Dermis microvascular lymphatic vessel endothelial cell (primary cell): ENCODE measurements at regions not wholly inside any gene's neighbourhood (a gene's known extent, or its start where the extent isn't known, plus 50 kb on each side); places are given as distances from the start of the nearest gene placed in this dataset.

Experiments
- DNase-seq, 2 donors: peaks; one replicate each; pipeline versions ENCODE4 v3.0.0 to v3.0.0-alpha.2; 2010; ENCODE audit warnings: low read depth in 2 of 2

DNA sequence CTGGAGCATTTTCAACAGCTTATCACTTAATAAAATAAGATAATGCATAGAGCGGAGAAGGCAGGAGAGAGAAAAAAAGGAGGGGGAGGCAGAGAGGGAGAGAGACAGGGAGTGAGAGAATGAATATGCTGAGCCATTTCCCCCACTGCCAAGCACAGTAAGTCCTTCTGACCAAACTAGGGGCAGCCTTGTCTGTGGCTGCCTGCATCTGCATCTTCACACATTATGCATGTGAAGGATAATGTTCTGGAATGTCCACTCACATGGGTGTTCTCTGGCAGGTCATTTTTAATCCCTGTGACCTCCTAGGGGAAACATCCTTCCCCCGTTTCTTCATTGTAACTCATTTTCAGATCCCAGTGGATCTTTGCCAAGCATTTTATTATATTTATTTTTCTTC is 269.3 kb downstream of the FOXA2 start:
- DNase-seq, result no peak

DNA sequence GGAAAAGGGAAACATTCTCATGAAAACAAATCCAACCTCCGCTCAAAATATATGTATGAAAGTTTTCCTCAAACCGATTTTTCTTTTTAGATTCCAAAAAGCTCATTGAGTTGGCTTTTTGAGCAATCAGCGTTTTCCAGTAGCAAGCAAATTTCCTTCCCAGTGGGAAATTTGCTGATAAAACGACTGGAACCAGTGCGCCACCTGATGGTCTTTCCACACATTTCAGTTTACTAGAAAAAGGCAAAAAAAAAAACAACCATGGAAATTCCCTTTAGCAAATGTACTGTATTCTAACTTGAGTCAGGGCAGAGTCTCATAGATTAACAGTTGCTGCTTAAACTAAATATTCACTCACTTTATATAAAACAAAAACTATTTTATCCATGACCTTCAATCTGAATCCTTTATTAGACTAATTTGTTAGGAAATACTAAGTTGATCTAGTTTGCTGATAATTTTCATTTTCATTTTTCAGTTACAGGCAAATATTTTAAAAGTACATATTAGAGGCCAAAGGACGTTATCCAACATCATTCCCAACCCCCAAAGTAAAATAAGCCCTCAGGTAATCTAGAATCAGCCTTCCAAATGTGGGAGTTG is 271.5 kb downstream of the FOXA2 start:
- peak; percentile 27 to 54 for DNase-seq

DNA sequence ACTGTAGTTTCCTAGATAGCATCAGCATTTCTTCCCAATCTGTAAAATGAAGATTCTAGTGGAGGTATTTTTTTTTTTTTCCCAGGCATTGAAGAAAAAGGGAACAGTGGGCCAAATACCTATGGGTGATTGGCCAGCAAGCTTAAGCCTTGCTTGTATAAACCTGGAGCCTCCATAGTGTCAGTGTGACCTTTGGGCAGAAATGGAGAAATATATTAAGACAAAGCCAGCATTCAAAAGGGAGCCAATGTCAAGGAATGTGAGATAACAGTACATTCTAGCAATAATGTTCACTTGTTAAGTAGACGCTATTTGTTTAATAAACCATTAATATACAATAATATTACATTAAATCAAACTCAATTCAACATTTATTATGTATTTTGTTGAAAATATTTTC is 275.4 kb downstream of the FOXA2 start:
- no peak for DNase-seq

DNA sequence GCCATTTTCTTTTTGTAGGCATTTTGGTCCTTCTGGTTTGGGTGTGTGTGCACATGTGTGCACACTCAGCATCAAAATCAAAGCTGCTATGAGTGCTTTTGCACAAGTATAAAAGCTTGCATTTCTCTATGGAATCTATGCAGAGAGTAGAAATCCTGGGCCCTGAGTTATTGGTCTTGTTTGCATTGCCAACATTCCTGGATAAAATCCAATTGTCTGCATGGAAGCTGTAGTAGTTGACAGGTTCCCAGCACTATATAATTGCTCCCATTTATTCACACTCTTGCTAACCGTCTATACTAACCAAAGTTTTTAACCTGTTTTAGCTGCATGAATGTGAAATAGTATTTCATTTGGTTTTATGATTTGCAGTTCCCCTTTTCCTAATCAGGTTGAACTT is 277.0 kb downstream of the FOXA2 start:
- no peak for DNase-seq

DNA sequence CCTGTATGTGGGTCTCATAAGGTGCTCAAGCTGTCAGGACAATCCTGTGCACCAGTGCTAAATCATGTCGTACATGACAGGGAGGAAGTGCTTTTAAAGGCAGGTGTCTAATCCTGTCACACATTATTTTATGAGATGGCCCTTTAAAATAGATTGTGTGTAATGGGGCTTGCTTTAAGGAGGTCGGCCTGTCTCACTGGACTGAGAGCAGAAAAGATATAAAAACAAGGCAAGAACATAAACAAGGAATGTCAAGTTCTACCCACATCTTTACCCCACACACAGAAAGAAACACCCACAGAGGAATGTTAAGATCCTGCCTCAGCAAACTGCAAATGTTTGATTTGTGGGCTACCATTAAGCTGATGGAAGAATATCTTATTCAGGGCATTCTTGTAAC is 279.0 kb downstream of the FOXA2 start:
- no peak for DNase-seq

DNA sequence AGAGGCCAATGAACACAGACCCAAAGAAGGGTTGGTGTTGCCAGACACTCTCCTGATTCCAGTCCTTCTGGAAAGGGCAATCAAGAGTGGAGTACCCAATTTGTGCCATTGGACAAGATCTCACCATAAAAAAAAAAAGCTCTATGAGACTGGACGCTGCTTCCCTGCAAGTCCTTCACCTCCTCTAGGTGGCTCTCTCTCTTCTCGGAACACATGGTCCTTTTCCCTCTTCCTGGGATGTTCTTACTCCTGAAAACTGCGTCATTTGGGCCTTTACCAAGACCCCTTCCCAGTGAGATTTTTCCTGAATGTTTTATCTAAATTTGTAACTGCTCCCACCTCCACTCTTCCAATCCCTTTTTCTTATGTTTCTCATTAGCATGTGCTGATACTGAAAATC is 280.8 kb downstream of the FOXA2 start:
- no peak for DNase-seq

DNA sequence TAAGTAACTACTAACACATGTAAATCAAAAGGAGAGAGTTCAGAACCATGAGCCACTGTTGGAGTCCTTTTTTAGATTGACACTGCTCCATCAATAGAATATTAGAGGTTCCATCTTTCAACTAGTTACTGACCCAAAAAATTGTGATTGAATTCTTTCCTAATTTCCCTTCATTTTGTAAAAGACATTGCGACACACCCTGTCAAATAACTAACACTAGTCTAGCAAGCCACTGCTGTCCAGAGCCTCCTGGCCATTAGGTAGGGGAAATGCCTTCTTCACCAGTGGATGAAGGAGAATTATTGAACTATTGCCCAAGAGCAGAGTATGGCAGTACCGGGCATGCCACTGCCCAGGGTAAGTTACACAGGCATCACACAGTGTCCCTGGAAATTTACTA is 282.3 kb downstream of the FOXA2 start:
- DNase-seq, result no peak

DNA sequence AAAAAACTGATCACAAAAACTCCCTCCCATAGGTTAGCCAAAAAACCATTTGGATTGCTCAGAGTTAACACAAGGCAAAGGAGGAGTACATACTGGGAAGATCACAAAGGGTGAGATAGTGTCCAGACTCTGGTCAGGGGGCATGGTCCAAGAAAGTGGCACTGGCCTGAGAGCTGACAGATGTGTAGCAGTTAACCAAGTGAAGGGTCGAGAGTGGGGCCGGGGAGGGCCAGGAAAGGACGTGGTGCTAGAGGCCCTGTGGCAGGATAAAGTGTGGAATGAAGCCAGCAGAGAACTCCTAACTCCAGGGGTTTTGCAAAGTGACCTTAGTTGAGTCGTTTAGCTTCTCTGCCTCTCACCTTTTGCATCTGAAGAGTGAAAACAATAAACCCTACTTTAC is 290.5 kb downstream of the FOXA2 start:
- no peak for DNase-seq

DNA sequence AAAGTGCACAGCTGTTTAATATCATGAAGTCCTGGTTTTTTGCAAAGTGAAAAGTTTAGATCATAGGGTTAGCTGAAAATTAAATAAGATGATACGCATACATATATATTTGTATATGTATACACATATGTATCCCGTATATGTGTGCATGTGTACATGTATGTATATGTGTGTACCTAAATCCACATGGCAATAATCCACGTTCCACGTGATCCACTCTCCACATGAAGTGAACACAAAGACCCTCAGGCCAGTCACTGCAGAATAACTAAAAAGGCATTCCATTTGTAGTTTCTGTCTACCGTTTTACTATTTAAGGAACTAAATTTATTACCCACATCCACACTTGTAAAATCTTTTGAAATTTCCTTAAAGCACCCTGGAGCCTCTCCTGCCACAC is 294.9 kb downstream of the FOXA2 start:
- no peak for DNase-seq

DNA sequence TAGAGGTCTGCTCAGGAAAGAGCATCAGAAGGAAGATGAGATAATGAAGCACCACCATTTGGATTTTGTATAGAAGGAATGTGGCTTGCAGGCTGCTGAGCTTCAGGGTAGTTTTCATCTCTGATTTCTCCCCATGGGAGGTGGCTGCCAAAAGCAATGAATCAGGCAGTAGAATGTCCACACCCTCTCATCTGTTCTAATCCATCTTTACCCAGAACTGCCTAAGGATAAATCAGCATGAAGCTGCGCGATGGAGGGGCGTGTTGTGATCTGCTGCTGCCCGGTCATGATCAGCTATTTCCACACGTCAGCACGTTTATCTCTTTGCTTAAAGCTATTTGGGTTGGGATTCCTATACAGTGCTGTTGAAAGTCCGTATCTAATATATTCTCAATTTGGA is 295.4 kb downstream of the FOXA2 start:
- DNase-seq, result no peak

DNA sequence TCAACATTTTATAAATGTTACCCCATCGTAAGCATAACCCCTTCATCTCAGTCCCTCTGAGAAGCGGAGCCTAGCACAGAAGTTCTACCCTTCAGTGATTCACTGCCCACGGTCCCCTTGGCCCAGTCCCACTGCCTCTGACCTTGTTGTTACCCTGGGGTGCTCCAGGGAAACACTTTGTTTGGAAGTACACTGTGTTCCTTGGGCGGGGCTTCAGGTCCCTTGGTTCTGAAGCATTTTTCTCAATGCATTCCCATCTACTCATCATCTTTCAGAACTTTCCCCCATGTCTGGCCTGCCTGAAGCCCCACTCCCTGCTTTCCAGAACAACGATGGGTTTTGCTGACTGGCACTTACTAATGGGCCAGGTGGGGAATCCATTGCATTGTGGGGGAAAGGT is 296.2 kb downstream of the FOXA2 start:
- DNase-seq, result no peak

DNA sequence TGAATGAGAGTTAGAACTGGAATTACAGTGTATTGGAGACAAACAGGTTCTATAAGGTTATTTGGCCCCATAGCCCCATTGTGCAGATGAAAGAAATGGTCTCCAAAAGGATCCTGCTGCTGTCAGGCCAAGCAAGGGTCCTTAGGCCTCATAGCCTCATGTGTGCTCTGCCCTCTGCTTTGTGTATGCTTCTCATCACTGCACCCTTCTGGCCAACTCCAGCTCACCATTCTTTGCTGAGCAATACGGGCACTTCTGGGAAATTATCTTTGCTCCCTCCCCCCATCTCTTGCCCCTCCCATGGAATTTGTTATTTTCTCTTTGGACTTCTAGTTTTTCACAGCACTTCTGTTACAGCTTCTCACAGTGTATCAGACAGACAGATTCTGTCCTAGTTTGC is 298.8 kb downstream of the FOXA2 start:
- no peak for DNase-seq

DNA sequence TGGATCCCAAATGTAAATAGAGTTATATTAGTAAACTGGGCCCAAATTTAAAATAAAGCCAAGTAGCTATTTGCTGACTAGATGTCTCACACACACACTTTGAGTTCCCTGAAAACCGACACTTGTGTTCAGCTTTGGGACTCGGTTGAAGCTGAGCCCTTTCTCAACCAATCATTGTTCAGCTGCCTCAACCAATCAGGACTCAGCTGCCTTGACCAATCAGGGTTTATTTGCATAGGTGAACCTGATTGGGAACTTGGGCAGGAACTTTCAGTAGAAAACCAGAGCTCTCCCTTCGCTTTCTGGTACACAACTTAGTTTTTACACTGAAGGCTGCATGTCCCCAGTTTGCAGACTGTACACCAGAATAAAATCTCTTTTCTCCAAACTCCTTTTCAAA is 301.7 kb downstream of the FOXA2 start:
- no peak for DNase-seq

DNA sequence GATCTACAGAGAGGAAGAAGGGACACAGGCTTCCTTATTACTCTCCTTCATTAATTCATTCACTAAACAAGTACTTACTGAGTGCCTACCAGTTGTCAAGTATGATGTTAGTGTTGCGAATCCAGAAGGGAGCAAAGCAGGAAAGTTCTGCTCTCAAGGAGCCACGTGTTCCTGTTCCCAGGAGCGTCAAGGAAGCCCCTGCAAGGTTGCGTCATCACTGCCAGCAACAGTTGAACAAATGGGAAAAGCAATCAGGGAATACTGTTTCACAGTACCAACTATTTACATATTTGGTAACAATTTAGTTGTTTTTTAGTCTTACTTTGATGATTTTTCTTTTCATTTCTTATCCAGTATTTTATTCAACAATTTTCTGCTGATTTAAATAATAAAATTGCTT is 310.0 kb downstream of the FOXA2 start:
- DNase-seq, result no peak

DNA sequence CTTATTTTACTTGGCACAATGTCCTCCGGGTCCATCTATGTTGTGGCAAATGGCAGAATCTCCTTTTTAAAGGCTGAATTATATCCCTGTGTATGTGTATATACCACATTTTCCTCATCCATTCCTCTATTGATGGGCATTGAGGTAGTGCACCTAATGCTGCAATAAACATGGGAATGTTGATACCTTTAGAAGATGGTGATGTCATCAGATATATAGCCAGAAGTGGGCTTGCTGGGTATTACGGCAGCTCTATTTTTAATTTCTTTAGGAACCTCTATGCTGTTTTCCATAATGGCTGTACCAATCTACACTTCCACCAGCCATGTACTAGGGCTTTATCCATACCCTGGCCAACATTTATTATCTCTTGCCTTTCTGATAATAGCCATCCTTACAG is 315.7 kb downstream of the FOXA2 start:
- no peak for DNase-seq

DNA sequence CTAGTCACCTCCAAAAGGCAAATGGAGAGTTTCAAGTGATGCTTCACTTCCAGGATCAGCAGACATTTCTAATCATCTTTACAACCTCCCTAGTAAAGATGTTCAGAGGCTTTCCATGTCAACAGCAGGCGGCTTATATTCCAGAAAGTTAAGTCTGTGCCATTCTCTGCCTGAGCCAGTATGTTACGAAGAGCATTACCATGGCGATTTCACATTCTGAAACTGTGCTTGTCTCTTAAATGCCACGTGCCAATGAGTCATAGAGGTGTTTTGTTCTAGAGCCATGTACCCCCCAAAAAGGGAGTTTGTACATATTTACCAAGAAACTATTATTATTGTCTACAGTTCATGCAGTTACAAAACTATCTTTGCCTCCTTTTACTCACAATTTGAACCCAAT is 319.5 kb downstream of the FOXA2 start:
- no peak for DNase-seq

DNA sequence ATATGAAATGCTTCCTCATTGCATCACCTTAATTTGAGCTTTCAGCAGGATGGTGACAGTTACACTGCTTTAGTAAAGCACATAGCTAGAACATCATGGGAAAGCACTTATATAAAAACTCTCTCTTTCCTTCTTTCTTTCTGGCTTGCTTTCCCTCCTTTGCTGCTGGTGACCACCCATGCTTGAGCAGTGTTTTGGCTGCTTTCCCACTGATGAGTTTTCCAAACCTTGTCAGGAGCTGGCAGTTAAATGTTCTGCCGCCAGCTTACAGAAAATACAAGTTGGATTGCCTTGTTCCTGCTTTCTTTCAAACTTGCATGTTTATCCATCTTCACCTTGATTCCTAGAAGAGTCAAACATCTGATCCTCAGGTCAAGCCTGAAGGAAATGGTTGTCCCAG is 323.9 kb downstream of the FOXA2 start:
- DNase-seq, result no peak

DNA sequence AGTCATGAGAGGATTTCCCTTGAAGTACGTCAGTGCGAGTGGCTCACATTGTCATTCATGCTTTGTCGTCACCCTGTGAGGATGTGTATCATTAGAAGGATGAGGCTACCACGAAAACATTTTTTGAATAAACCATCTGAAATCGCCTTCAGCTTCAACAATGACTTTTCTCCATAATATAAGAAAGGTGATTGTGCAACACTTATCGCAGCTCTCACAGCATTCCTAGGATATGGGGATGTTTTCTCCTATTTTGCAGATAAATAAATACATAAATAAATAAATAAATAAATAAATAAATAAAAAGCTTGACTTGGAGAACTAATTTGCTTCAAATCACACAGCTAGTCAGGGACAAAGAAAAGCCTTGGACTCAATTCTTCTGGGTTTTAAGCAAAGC is 326.5 kb downstream of the FOXA2 start:
- no peak for DNase-seq

DNA sequence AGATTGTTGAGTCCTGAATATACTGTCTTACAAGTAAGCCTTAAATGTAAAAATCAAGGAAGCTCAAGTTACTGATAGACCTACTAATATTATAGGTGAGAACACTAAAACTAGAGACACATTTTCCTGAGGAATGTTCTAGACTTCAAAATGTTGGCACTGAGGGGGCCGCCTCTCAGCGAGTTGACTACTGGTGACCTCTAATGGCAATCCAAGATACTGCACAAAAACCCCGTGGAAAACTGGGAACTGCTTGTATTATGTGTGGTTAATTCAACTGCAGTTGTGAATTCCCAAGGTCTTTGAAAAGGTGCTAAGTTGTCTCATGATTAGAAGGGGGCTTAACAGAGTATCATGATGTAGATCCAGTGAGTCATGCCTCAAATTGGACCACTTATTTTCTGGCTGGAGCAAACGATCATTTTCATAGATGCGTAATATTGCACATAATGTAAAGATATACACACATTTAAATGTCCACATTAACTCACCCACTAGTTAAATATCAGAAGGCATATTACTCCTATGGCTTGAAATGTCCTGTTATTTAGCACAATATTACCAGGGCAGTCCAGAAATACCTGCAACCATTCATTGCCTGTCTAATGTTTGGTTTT is 336.2 kb downstream of the FOXA2 start:
- DNase-seq, result peak in 1 of 2 donors; percentile 2

DNA sequence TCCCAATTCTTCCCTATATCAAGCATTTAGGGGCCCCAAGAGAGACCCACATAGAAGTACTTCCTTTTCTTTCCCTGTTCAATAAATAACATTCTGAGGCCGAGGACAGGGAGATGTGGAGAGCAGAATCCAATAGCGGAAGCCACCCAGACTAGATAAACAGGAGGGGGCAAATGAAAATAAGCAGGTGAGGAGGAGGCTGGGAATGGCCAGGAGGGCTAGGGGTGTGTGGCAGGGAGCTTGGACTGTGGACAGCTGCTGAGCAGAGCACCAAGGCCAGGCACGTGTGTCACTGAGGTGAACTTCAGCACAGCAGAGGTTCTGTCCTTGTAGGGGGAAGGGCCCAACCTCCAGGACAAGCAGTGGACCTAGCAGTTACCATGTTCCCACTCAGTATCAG is 339.2 kb downstream of the FOXA2 start:
- DNase-seq, result no peak

DNA sequence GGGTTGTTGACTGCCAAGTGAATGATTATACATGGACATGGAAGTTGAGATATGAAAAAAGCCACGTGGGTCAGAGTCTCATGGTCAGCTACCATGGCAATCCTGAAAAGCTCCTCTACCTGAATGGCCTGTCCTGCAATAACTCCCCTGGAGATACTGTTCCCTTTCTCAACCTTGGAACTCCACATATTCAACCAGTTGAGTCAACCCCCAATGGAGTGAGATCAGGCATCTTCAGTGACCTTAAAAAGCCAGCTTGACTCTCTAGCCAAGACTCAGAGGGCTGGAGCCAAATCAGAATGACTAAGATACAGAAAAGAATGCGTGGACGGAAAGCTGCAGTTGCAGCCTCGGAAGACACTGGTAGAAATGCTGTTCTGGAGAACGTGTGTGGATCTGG is 341.3 kb downstream of the FOXA2 start:
- DNase-seq, result no peak

DNA sequence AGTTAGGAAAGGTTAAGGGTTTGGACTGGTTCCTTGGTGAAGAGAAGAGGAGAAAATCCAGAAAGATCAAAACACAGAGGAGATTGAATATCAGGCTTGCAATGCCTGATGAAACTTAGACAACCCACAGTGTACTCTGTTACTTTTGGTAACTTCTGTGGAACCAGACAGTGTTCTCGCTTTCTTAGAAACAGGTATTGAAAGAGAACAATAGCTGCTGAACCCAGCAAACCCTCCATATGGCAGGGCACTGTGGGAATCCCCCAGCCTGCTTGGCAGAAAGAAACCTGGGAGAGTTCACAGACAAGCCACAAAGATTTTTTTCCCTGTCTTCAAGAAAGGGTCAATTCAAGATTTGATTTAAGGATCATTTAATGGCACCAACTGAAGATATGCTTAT is 342.8 kb downstream of the FOXA2 start:
- DNase-seq, result no peak

DNA sequence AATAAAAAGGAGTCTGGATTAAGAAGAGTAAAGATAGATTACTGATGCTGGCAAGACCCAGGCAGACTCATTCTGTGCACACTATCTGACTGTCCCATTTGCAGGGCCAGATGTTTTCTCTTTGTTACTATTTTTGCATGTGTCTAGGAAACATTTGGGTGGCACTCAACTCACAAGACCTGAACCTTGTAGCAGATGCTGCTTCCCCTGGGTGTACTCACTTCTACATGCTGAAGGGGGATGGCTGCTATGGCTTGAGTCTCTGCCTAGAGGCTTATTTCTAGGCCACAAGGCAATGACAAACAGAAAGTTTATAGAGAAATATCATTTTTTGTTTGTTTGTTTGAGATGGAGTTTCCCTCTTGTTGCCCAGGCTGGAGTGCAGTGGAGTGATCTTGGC is 351.4 kb downstream of the FOXA2 start:
- DNase-seq, result no peak

DNA sequence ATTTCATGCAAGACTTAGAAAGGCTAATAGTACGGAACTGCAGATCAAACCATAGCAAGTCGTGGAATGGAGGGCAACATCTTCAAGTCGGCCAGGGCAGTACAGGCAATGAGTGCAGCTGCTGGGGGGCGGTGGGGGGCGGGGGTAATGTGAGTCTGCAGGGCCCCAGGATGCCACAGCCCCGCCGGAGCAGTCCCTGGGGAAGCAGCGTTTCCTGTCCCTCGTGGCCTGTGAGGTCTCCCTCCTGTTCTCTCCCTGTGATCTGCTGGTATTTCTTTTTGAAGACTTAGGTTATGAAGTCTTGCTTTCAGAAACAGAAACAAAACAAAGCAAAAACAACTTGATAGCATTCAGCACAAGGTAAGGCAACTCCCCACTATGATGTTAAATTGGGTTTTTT is 351.9 kb downstream of the FOXA2 start:
- no peak for DNase-seq
